ENCODE measurements at regions not wholly inside any gene's neighbourhood (a gene's known extent, or its start where the extent isn't known, plus 50 kb on each side); places are given as distances from the start of the nearest gene placed in this dataset.

DNA sequence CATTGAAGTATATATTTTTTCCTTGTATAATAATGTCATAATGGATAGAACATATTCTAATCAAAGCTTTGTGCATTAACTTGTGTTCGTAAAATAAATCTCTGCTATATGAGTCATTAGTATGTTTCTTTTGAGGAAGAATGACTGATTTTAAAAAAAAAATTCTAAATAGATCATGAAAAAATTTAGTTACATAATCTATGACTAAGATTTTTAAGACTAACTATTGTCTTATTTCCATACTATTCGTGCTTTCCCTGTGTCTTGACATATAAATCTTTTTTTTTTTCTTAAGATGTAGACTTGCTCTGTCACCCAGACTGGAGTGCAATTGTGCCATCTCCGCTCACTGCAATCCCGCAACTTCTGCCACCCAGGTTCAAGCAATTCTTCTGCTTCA is 226.1 kb downstream of the DSEL start:
- TF ChIP-seq, protein P1, sequence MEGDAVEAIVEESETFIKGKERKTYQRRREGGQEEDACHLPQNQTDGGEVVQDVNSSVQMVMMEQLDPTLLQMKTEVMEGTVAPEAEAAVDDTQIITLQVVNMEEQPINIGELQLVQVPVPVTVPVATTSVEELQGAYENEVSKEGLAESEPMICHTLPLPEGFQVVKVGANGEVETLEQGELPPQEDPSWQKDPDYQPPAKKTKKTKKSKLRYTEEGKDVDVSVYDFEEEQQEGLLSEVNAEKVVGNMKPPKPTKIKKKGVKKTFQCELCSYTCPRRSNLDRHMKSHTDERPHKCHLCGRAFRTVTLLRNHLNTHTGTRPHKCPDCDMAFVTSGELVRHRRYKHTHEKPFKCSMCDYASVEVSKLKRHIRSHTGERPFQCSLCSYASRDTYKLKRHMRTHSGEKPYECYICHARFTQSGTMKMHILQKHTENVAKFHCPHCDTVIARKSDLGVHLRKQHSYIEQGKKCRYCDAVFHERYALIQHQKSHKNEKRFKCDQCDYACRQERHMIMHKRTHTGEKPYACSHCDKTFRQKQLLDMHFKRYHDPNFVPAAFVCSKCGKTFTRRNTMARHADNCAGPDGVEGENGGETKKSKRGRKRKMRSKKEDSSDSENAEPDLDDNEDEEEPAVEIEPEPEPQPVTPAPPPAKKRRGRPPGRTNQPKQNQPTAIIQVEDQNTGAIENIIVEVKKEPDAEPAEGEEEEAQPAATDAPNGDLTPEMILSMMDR (IDR thresholded peaks at IDR 0.05; ENCODE audit: extremely low read depth, insufficient read depth, missing control alignments), result no peak
- in situ Hi-C loops (cut with MboI; ENCODE audit: low pct_unique_long_range_greater_than_20kb, low sequenced_read_pairs, unreplicated experiment), result no loop called here
- DNase-seq (ENCODE audit: low spot score), result no peak

DNA sequence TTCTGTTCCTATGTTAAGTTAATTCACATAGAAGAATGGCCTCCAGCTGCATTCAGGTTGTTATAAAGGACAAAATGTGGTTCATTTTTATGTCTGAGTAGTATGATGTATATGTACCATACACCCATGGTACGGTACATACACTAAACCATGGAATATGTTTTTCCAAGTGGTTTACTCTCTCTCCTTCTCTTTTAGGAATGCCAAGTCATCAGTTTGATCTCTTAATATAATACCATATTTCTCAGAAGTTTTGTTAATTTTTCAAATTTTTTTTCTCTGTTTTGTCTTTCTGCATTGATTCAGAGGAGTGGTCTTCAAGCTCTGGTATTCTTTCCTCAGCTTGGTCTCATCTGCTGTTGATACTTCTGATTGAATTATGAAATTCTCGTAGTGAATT is 230.9 kb downstream of the DSEL start:
- DNase-seq (ENCODE audit: low spot score), result no peak
- in situ Hi-C loops (cut with MboI; ENCODE audit: low pct_unique_long_range_greater_than_20kb, low sequenced_read_pairs, unreplicated experiment), result no loop called here
- TF ChIP-seq, protein P1 (IDR thresholded peaks at IDR 0.05; ENCODE audit: extremely low read depth, insufficient read depth, missing control alignments), result no peak

DNA sequence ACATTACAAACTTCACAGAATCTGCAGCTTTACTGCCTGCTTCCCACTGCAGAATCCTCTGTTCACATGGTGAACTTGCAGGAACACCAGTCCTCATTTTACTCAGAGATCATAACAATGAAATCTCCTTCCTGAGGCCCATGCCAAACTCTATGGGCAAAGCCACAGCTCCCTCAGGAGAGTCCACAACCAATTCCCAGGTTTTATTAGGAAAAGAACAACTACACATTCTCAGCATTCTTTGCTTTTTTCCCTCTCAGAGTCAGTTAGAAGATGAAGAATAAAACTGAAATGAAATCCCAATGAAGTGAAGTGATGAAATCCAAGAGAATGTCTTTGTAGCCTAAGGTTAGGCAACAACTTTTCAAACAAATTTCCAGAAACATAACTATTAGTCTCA is 233.7 kb downstream of the DSEL start:
- in situ Hi-C loops (cut with MboI; ENCODE audit: low pct_unique_long_range_greater_than_20kb, low sequenced_read_pairs, unreplicated experiment), result no loop called here
- TF ChIP-seq, protein P1 (IDR thresholded peaks at IDR 0.05; ENCODE audit: extremely low read depth, insufficient read depth, missing control alignments), result no peak
- DNase-seq (ENCODE audit: low spot score), result no peak

DNA sequence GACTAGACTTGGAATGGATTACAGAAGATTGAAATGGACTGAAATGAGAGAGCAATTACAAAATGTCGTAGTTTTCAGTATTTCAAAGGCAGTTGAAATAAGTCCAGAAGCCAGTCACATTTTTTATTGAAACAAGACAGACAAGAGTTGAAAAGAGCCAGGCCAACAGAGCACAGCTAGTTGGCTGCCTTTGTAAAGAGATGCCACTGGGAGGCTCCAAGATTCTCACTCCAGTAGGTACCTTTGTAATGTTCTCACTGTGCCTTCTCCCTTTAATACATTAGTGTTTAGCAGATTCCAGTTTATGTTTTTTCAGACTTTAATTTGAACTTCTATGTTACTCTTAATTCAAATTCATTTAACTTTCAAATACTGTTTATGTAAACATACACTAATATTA is 234.8 kb downstream of the DSEL start:
- DNase-seq (ENCODE audit: low spot score), result no peak
- TF ChIP-seq, protein P1 (IDR thresholded peaks at IDR 0.05; ENCODE audit: extremely low read depth, insufficient read depth, missing control alignments), result no peak
- in situ Hi-C loops (cut with MboI; ENCODE audit: low pct_unique_long_range_greater_than_20kb, low sequenced_read_pairs, unreplicated experiment), result no loop called here

DNA sequence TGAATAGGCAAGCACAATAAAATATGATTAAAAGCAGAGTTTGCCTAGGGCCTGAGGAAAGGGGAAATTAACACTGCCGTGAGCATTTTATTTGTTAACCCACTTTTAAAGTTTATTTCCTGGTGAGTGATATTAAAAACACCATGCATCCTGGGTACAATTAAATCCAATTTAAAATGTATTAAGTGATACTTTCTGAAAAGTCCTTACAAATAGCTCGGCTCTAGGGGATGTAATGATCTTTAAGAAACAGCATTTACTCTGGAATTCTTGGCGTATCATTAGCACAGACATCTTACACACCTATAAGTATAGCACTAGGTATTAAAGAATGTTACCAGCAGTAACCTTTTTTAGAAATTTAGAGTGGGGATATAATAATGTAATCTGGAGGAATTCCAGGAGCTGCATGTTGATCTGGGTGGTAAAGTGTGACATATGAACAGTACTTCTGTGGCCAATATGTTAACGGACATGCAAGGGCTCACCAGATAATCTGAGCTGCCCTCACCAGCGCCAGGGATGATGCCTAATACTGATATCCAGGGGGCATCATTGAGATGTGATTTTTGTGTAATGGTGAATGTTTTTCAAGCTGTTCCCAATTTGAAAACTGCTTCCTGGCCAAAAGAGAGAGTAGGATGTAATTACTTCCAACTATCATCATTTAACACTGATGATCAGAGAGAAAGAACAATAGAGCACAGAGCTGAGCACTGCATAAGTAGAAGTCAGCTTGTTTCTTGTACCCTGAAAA is 235.9 kb downstream of the DSEL start:
- no peak for DNase-seq (ENCODE audit: low spot score)
- TF ChIP-seq, protein P1 (IDR thresholded peaks at IDR 0.05; ENCODE audit: extremely low read depth, insufficient read depth, missing control alignments), result no peak
- in situ Hi-C loops (cut with MboI; ENCODE audit: low pct_unique_long_range_greater_than_20kb, low sequenced_read_pairs, unreplicated experiment), result no loop called here

DNA sequence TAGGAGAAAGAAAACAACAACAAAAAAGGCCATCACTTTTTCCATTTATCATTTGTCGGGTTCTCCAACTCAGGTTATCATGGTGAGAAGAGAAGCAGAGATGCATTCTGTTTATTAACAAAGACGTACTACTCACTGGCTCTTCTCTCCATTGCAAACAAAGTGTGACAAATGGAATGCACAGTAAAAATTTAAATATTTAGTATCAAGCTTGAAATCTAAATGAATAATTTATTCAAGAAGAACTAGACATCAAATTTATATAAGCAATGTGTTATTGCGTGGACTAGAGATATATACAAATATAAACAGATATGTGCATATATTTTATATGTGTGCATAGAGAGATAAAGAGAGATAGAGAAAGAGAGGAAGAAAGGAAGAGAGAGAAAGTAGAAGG is 236.5 kb downstream of the DSEL start:
- DNase-seq (ENCODE audit: low spot score), result no peak
- TF ChIP-seq, protein P1 (IDR thresholded peaks at IDR 0.05; ENCODE audit: extremely low read depth, insufficient read depth, missing control alignments), result no peak
- in situ Hi-C loops (cut with MboI; ENCODE audit: low pct_unique_long_range_greater_than_20kb, low sequenced_read_pairs, unreplicated experiment), result no loop called here

Data from GM13977 (cell line).